GM12872 (cell line): ENCODE measurements at regions not wholly inside any gene's neighbourhood (a gene's known extent, or its start where the extent isn't known, plus 50 kb on each side); places are given as distances from the start of the nearest gene placed in this dataset.

Experiments used
- CTCF ChIP-seq: IDR thresholded peaks from 3 replicates; pipeline ENCODE4 v1.5.1; 2011; ENCODE audit warnings: low read depth, mild to moderate bottlenecking, low read length, moderate library complexity; ENCODE audit not compliant: insufficient read depth

- TF ChIP-seq CTCF: no peak
Measured at GRCh38 chr22:22433770-22434169, 74.8 kb downstream of the ZNF280B start.
